Activated T-helper 2 cell treated with anti-CD3 and anti-CD28 coated beads, Interferon-gamma antibody, Interleukin-2, Interleukin-4, amounts not matched to agents 10 μg/mL and 5 μg/mL and 100 μg/mL, durations not matched to agents 14 hours and 24 hours and 36 hours (primary cell): ENCODE measurements at regions not wholly inside any gene's neighbourhood (a gene's known extent, or its start where the extent isn't known, plus 50 kb on each side); places are given as distances from the start of the nearest gene placed in this dataset.

Source experiments
- DNase-seq: peaks from one replicate; pipeline ENCODE4 v3.0.0; 2021; ENCODE audit warnings: low spot score
- H3K27ac Mint-ChIP-seq: one replicate; pipeline ENCODE4 v1.8.0; 2021; ENCODE audit warnings: mixed read lengths
- H3K27me3 Mint-ChIP-seq: one replicate; pipeline ENCODE4 v1.8.0; 2021; ENCODE audit warnings: low read depth, mixed read lengths
- H3K36me3 Mint-ChIP-seq: one replicate; pipeline ENCODE4 v1.8.0; 2021; ENCODE audit warnings: low read depth, mixed read lengths
- H3K4me1 Mint-ChIP-seq: one replicate; pipeline ENCODE4 v1.8.0; 2021; ENCODE audit warnings: low read depth, mixed read lengths
- H3K4me3 Mint-ChIP-seq: one replicate; pipeline ENCODE4 v1.8.0; 2021; ENCODE audit warnings: low read depth, mild to moderate bottlenecking, moderate library complexity, mixed read lengths
- H3K9me3 Mint-ChIP-seq: one replicate; pipeline ENCODE4 v1.8.0; 2021; ENCODE audit warnings: mixed read lengths
- intact Hi-C: fragments of 100-400 bp; cut with micrococcal nuclease; formaldehyde crosslinking; loops from one replicate; pipeline ENCODE4 v1.15.1; 2023

- Mint-ChIP-seq H3K27me3 (no peaks in the 10 kb centered on the region), H3K4me3 (no peak overlapping the region), H3K36me3 (no peaks in the 10 kb centered on the region), H3K27ac (no peak overlapping the region), H3K4me1 (no peaks in the 10 kb centered on the region), H3K9me3 (no peaks in the 10 kb centered on the region)
- DNase-seq, result no peak
- intact Hi-C loops, result no loop called here
Measured at GRCh38 chr5:158285698-158286097, 426.8 kb upstream of the CLINT1 start.

DNA sequence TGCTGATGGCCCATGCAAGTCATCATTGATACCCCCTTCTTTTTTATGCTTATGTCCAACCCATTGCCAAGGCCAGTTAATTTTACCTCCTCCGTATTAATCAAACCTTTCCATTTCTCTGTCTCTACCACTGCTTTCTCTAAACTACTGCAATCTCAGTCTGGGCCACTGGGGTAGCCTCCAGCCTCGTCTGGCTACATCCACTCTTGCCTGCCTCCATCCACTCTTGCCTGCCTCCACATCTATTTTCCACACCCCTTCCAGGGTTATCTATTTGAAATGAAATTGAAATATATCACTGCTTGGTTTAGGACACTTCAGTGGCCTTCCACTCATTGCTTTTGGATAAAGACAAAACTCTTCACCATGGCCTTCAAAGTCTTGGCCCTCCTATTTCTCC is 425.3 kb upstream of the CLINT1 start:
- DNase-seq, result no peak
- Mint-ChIP-seq H3K4me3 (no peak overlapping the region), H3K4me1 (no peaks in the 10 kb centered on the region), H3K27ac (no peak overlapping the region), H3K9me3 (no peaks in the 10 kb centered on the region), H3K36me3 (no peaks in the 10 kb centered on the region), H3K27me3 (no peaks in the 10 kb centered on the region)
- intact Hi-C loops, result no loop called here

DNA sequence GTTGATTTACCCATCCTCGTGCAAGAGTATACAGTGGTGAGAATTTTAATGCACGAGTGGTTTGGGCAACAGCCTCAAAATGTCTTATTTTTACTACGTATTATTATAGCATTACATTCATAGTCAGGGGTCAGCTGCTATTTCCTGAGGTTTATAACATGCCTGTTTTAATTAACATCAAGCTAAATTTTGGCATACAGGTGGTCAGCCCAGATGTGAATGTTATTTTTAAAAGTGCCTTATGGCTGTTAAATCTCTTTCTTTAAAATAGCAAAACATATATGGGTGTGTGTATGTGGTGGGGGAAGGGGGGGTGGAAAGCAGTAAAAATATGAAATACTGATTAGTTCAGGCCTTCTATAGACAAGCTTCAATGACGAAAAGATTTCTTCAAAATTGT is 424.5 kb upstream of the CLINT1 start:
- no peak overlapping the region for H3K27ac Mint-ChIP-seq
- intact Hi-C loops, result no loop called here

GRCh38 chr5:158278216-158278925 is 419.4 kb upstream of the CLINT1 start:
- no peak for DNase-seq
- H3K27ac Mint-ChIP-seq, result no peak overlapping the region
- no peak overlapping the region for H3K4me3 Mint-ChIP-seq
- H3K9me3 Mint-ChIP-seq, result no peaks in the 10 kb centered on the region
- no peaks in the 10 kb centered on the region for H3K4me1 Mint-ChIP-seq
- H3K36me3 Mint-ChIP-seq, result no peaks in the 10 kb centered on the region
- intact Hi-C loops, result no loop called here
- no peaks in the 10 kb centered on the region for H3K27me3 Mint-ChIP-seq

More for the DNA sequence above, 424.5 kb upstream of the CLINT1 start:
- H3K27me3 Mint-ChIP-seq, result no peaks in the 10 kb centered on the region
- no peaks in the 10 kb centered on the region for H3K36me3 Mint-ChIP-seq
- H3K4me3 Mint-ChIP-seq, result no peak overlapping the region
- DNase-seq, result no peak
- no peaks in the 10 kb centered on the region for H3K4me1 Mint-ChIP-seq
- H3K9me3 Mint-ChIP-seq, result no peaks in the 10 kb centered on the region

- Mint-ChIP-seq H3K36me3 (no peaks in the 10 kb centered on the region), H3K27me3 (no peaks in the 10 kb centered on the region), H3K4me1 (no peaks in the 10 kb centered on the region), H3K27ac (no peak overlapping the region), H3K9me3 (no peaks in the 10 kb centered on the region), H3K4me3 (no peak overlapping the region)
- DNase-seq, result no peak
- intact Hi-C loops, result no loop called here
Measured at GRCh38 chr5:158277276-158277675, 418.3 kb upstream of the CLINT1 start.

GRCh38 chr5:158276692-158277091 is 417.7 kb upstream of the CLINT1 start:
- Mint-ChIP-seq H3K4me3 (no peak overlapping the region), H3K36me3 (no peaks in the 10 kb centered on the region), H3K4me1 (no peaks in the 10 kb centered on the region), H3K27me3 (no peaks in the 10 kb centered on the region), H3K9me3 (no peaks in the 10 kb centered on the region), H3K27ac (no peak overlapping the region)
- no peak for DNase-seq
- intact Hi-C loops, result no loop called here

DNA sequence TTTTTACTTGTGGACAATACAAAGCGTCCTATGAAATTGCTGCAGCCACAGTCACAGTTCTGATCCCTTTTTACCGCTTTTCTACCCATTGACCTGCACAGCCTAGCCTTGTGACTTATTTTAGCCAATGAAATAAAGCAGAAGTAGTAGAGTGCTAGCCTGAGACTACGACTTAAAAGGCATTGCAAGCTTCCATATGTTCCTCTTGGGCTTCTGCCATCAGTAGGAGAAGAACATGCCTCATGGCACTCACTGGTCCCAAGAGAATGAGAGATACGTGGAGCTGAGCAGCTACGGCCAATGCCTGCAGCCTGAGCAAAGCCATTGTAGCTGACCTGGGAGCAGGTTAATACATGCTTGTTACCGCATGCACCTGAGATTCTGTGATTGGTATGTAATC is 416.6 kb upstream of the CLINT1 start:
- Mint-ChIP-seq H3K9me3 (no peaks in the 10 kb centered on the region), H3K36me3 (no peaks in the 10 kb centered on the region), H3K4me3 (no peak overlapping the region), H3K27ac (no peak overlapping the region), H3K27me3 (no peaks in the 10 kb centered on the region), H3K4me1 (no peaks in the 10 kb centered on the region)
- intact Hi-C loops, result no loop called here
- DNase-seq, result no peak

- no peak overlapping the region for H3K27ac Mint-ChIP-seq
- DNase-seq, result no peak
- no peak overlapping the region for H3K4me3 Mint-ChIP-seq
- intact Hi-C loops, result no loop called here
- no peaks in the 10 kb centered on the region for H3K4me1 Mint-ChIP-seq
- no peaks in the 10 kb centered on the region for H3K9me3 Mint-ChIP-seq
- H3K27me3 Mint-ChIP-seq, result no peaks in the 10 kb centered on the region
- no peaks in the 10 kb centered on the region for H3K36me3 Mint-ChIP-seq
Measured at GRCh38 chr5:158273035-158273434, 414.1 kb upstream of the CLINT1 start.

DNA sequence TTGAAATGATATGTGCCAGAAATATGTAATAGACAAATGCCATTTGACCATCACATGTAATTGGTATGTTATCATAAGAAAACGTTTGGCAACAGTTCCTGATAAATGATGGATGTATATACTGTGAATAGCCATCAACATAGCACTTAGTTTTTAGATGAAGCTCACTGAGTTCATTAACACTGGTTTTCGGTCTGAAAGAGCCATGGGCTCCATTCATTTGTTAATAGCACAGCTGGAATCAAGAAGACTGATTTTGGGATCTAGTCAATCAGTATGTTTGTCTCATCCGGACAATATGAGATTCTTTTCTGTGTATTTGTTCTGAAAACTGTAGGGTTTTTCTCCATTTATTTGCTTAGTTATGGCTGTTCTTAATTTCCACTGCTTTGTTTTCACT is 413.5 kb upstream of the CLINT1 start:
- no peaks in the 10 kb centered on the region for H3K4me1 Mint-ChIP-seq

DNA sequence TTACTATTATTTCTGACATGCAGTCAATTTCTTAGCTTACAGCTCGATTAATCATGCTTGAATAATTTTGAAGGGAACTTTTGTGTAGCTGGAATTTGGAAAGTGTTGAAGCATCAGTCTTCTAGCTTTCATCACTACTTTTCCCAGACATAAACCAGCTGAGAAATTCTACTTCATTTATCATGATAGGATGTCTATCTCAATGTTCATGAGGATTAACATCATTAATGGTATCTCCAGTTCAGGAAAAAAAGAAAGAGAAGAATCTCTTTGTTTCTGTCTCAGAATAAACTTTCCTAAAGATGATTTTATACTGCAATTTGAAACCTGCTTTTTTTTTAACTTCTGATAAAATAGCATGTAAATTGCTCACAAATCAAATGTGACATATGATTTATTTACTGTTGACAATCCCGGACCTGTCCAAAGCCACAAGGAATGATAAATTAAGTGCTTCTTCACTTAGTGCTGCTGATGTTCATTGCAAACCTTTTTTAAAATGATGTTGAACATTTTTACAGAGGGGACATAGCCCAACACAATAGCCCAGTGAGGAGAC is 412.1 kb upstream of the CLINT1 start:
- intact Hi-C loops, result no loop called here

More for the DNA sequence above, 413.5 kb upstream of the CLINT1 start:
- no peaks in the 10 kb centered on the region for H3K9me3 Mint-ChIP-seq
- H3K36me3 Mint-ChIP-seq, result no peaks in the 10 kb centered on the region
- H3K27ac Mint-ChIP-seq, result no peak overlapping the region
- H3K4me3 Mint-ChIP-seq, result no peak overlapping the region
- DNase-seq, result no peak
- H3K27me3 Mint-ChIP-seq, result no peaks in the 10 kb centered on the region
- intact Hi-C loops, result no loop called here

DNA sequence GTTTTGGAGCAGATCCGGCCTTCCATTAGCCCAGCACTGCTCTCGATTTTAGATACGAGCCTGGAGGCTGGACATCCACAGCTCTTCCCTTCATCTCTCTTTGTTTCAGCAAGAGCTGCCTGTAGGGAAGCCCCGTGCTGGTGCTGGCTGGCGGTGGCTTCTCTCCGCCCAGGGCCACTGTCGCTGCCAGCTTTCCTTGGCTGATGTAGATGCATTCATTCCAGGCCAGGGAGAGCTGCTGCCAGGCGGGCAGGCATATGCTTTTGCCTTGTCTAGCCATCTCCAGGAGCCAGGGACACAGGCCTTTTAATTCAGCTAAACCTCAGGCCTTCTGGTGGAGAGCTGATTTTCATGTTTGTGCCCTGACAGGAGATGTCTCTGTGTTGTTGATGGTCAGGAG is 409.3 kb upstream of the CLINT1 start:
- intact Hi-C loops, result no loop called here
- no peak for DNase-seq
- no peaks in the 10 kb centered on the region for H3K27me3 Mint-ChIP-seq
- H3K27ac Mint-ChIP-seq, result no peak overlapping the region
- no peaks in the 10 kb centered on the region for H3K36me3 Mint-ChIP-seq
- H3K4me3 Mint-ChIP-seq, result no peak overlapping the region
- H3K9me3 Mint-ChIP-seq, result no peaks in the 10 kb centered on the region
- H3K4me1 Mint-ChIP-seq, result no peaks in the 10 kb centered on the region

More for the DNA sequence above, 412.1 kb upstream of the CLINT1 start:
- Mint-ChIP-seq H3K27ac (no peak overlapping the region), H3K36me3 (no peaks in the 10 kb centered on the region), H3K4me3 (no peak overlapping the region), H3K9me3 (no peaks in the 10 kb centered on the region), H3K4me1 (no peaks in the 10 kb centered on the region), H3K27me3 (no peaks in the 10 kb centered on the region)
- DNase-seq, result no peak

DNA sequence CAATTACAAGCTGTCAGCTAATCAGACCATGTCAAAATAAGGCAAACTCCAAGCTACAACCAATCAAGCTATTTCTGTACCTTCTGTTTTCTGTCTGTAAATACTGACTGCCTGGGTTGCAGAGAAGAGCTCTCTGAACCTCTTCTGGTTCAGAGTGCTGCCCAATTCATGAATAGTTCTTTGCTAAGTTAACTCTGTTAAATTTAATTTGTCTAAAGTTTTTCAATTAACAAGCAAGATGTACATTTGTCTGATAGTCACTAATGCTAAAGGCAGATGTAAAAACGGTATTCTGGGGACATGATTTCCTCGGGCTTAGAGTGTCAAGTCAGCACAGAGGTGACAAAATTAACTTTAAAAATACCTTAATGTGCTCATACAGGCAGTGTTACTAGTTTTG is 408.3 kb upstream of the CLINT1 start:
- intact Hi-C loops, result no loop called here
- Mint-ChIP-seq H3K9me3 (no peaks in the 10 kb centered on the region), H3K4me3 (no peak overlapping the region), H3K27ac (no peak overlapping the region), H3K4me1 (no peaks in the 10 kb centered on the region), H3K27me3 (no peaks in the 10 kb centered on the region), H3K36me3 (no peaks in the 10 kb centered on the region)
- DNase-seq, result no peak

- H3K27me3 Mint-ChIP-seq, result no peaks in the 10 kb centered on the region
Measured at GRCh38 chr5:158265931-158266700, 407.2 kb upstream of the CLINT1 start.

More at GRCh38 chr5:158265931-158266700, 407.2 kb upstream of the CLINT1 start:
- Mint-ChIP-seq H3K9me3 (no peaks in the 10 kb centered on the region), H3K4me3 (no peak overlapping the region), H3K27ac (no peak overlapping the region), H3K4me1 (no peaks in the 10 kb centered on the region), H3K36me3 (no peaks in the 10 kb centered on the region)
- intact Hi-C loops, result no loop called here
- DNase-seq, result no peak
